ENCODE measurements at regions not wholly inside any gene's neighbourhood (a gene's known extent, or its start where the extent isn't known, plus 50 kb on each side); places are given as distances from the start of the nearest gene placed in this dataset.

DNA sequence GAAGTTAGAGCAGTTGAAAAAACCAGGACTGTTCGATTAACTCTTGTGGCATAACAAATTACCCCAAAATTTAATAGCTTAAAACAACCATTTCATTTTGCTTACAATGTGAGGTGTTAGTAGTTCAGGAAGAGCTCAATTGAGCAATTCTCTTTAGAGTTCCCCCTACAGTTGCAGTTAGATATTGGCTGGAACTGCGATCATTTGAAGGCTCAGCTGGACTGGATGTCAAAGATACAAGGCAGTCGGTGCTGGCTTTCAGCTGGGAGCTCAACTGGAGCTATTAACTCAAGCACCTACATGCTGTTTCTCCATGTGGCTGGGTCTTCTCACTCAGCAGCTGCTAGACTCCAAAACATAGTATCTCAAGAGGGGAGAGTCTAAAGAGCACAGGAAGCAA is 96.0 kb upstream of the LOC128125822 start:
- Histone ChIP-seq H3K36me3 (no peaks in the 10 kb centered on the region), H3K27ac (no peak overlapping the region), H3K27me3 (no peaks in the 10 kb centered on the region), H3K4me3 (no peak overlapping the region), H3K4me1 (no peaks in the 10 kb centered on the region), H3K9me3 (no peaks in the 10 kb centered on the region)
- no peak for DNase-seq
- ATAC-seq (ENCODE audit: low FRiP score in 2 of 2), result no peak
- no peak for TF ChIP-seq POLR2A (IDR thresholded peaks at IDR 0.05)
- TF ChIP-seq POLR2AphosphoS5 (IDR thresholded peaks at IDR 0.05), result no peak
- no peak for TF ChIP-seq EP300 (IDR thresholded peaks at IDR 0.05)
- 35 to 36% methylated on average over 3 of the region's 3 CpGs for WGBS, 2 donors

DNA sequence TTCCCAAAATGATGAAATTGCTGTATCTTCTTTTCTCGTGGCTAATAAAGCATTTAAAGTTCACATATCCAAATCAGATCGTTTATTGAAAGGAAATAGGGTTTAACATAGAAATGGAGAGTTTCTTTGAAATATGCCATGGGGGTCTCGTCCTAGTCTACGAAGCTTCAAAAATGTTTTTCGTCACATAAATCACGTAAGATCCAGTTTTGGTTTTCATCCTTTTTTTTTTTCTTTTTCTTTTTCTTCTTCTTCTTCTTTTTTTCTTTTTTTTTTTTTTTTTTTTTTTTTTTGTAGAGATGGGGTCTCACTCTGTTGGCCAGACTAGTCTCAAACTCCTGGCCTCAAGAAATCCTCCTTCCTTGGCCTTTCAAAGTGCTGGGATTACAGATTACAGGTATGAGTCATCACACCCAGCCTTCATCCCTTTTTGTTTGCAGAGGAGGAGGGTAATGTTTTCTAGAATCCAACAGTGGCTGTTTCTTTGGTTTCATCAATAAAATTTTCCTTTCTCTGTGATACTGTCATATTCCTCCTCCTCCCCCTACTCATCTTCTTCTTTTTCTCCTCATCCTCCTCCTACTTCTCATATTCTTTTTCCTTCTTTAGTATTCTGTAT is 94.7 kb upstream of the LOC128125822 start:
- H3K9me3 ChIP-seq, result no peaks in the 10 kb centered on the region
- H3K27ac ChIP-seq, result no peak overlapping the region
- no peaks in the 10 kb centered on the region for H3K4me1 ChIP-seq
- TF ChIP-seq, protein P1, sequence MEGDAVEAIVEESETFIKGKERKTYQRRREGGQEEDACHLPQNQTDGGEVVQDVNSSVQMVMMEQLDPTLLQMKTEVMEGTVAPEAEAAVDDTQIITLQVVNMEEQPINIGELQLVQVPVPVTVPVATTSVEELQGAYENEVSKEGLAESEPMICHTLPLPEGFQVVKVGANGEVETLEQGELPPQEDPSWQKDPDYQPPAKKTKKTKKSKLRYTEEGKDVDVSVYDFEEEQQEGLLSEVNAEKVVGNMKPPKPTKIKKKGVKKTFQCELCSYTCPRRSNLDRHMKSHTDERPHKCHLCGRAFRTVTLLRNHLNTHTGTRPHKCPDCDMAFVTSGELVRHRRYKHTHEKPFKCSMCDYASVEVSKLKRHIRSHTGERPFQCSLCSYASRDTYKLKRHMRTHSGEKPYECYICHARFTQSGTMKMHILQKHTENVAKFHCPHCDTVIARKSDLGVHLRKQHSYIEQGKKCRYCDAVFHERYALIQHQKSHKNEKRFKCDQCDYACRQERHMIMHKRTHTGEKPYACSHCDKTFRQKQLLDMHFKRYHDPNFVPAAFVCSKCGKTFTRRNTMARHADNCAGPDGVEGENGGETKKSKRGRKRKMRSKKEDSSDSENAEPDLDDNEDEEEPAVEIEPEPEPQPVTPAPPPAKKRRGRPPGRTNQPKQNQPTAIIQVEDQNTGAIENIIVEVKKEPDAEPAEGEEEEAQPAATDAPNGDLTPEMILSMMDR (IDR thresholded peaks at IDR 0.05), result no peak
- no peak for TF ChIP-seq POLR2A (IDR thresholded peaks at IDR 0.05)
- ATAC-seq (ENCODE audit: low FRiP score in 2 of 2) (no peak), DNase-seq (no peak)
- H3K36me3 ChIP-seq, result no peaks in the 10 kb centered on the region
- H3K4me3 ChIP-seq, result no peak overlapping the region
- WGBS, 2 donors, result 87 to 89% methylated on average over 6 of the region's 6 CpGs
- H3K27me3 ChIP-seq, result no peaks in the 10 kb centered on the region

GRCh38 chr6:63478734-63479133 is 93.5 kb upstream of the LOC128125822 start:
- ATAC-seq (ENCODE audit: low FRiP score in 2 of 2), result no peak
- no peaks in the 10 kb centered on the region for H3K9me3 ChIP-seq
- TF ChIP-seq EP300 (IDR thresholded peaks at IDR 0.05) (no peak), POLR2AphosphoS5 (IDR thresholded peaks at IDR 0.05) (no peak)

GRCh38 chr6:63486196-63486595 is 86.1 kb upstream of the LOC128125822 start:
- no peak for DNase-seq
- no peaks in the 10 kb centered on the region for H3K4me1 ChIP-seq
- no peaks in the 10 kb centered on the region for H3K36me3 ChIP-seq
- TF ChIP-seq EP300 (IDR thresholded peaks at IDR 0.05), result no peak
- TF ChIP-seq POLR2AphosphoS5 (IDR thresholded peaks at IDR 0.05), result no peak
- TF ChIP-seq, protein P1 (IDR thresholded peaks at IDR 0.05), result no peak
- no peak for TF ChIP-seq POLR2A (IDR thresholded peaks at IDR 0.05)
- no peaks in the 10 kb centered on the region for H3K9me3 ChIP-seq
- no peak overlapping the region for H3K4me3 ChIP-seq
- no peak for ATAC-seq (ENCODE audit: low FRiP score in 2 of 2)
- no peak overlapping the region for H3K27ac ChIP-seq
- H3K27me3 ChIP-seq, result no peaks in the 10 kb centered on the region
- 74 to 79% methylated on average over 2 of the region's 2 CpGs for WGBS, 2 donors

More at GRCh38 chr6:63478734-63479133, 93.5 kb upstream of the LOC128125822 start:
- 86 to 95% methylated on average over 1 of the region's 1 CpG for WGBS, 2 donors
- Histone ChIP-seq H3K4me3 (no peak overlapping the region), H3K36me3 (no peaks in the 10 kb centered on the region), H3K27me3 (no peaks in the 10 kb centered on the region), H3K4me1 (no peaks in the 10 kb centered on the region), H3K27ac (no peak overlapping the region)
- DNase-seq, result no peak

- H3K9me3 ChIP-seq, result no peaks in the 10 kb centered on the region
- ATAC-seq (ENCODE audit: low FRiP score in 2 of 2) (no peak), DNase-seq (no peak)
- TF ChIP-seq, protein P1 (IDR thresholded peaks at IDR 0.05), result no peak
- TF ChIP-seq EP300 (IDR thresholded peaks at IDR 0.05), result no peak
- no peak for TF ChIP-seq POLR2AphosphoS5 (IDR thresholded peaks at IDR 0.05)
- no peak for TF ChIP-seq POLR2A (IDR thresholded peaks at IDR 0.05)
- H3K27me3 ChIP-seq, result no peaks in the 10 kb centered on the region
- no peak overlapping the region for H3K27ac ChIP-seq
- WGBS, 2 donors, result 65 to 69% methylated on average over 8 to 9 of the region's 9 CpGs
- no peaks in the 10 kb centered on the region for H3K4me1 ChIP-seq
- no peak overlapping the region for H3K4me3 ChIP-seq
- H3K36me3 ChIP-seq, result no peaks in the 10 kb centered on the region
Measured at GRCh38 chr6:63487103-63487813, 85.0 kb upstream of the LOC128125822 start.

GRCh38 chr6:63491119-63491518 is 81.2 kb upstream of the LOC128125822 start:
- no peak overlapping the region for H3K27ac ChIP-seq
- DNase-seq (no peak), ATAC-seq (ENCODE audit: low FRiP score in 2 of 2) (no peak)
- no peak overlapping the region for H3K4me3 ChIP-seq
- H3K36me3 ChIP-seq, result no peaks in the 10 kb centered on the region
- TF ChIP-seq, protein P1 (IDR thresholded peaks at IDR 0.05), result no peak
- TF ChIP-seq POLR2A (IDR thresholded peaks at IDR 0.05) (no peak), POLR2AphosphoS5 (IDR thresholded peaks at IDR 0.05) (no peak), EP300 (IDR thresholded peaks at IDR 0.05) (no peak)
- H3K4me1 ChIP-seq, result no peaks in the 10 kb centered on the region
- H3K27me3 ChIP-seq, result no peaks in the 10 kb centered on the region
- 88 to 93% methylated on average over 2 of the region's 2 CpGs for WGBS, 2 donors
- no peaks in the 10 kb centered on the region for H3K9me3 ChIP-seq
